Thymus (tissue), 11 donors: ENCODE measurements at regions not wholly inside any gene's neighbourhood (a gene's known extent, or its start where the extent isn't known, plus 50 kb on each side); places are given as distances from the start of the nearest gene placed in this dataset.
A peak's percentile ranks its signal among the peaks of the same experiment; 100 is the strongest.

ENCODE experiments used
- DNase-seq, 9 donors: peaks; one replicate each; pipeline ENCODE4 v3.0.0-alpha.2; 2013; ENCODE audit warnings: low spot score in 9 of 9, low read depth in 6 of 9, missing footprints in 1 of 9
- H3K27ac ChIP-seq, 2 donors: one replicate each; pipeline ENCODE4 v1.5.1; 2013; ENCODE audit warnings: control low read depth in 1 of 2, low read depth in 1 of 2, low read length in 1 of 2, mild to moderate bottlenecking in 1 of 2, moderate library complexity in 1 of 2
- H3K27me3 ChIP-seq, 2 donors: one replicate each; pipeline ENCODE4 v1.5.1; 2013; ENCODE audit warnings: low read length in 1 of 2; ENCODE audit not compliant: control insufficient read depth in 2 of 2, insufficient read depth in 1 of 2
- H3K36me3 ChIP-seq, 2 donors: one replicate each; pipeline ENCODE4 v1.5.1; 2013; ENCODE audit warnings: low read length in 1 of 2, mild to moderate bottlenecking in 1 of 2, moderate library complexity in 1 of 2; ENCODE audit not compliant: control insufficient read depth in 2 of 2, insufficient read depth in 2 of 2
- H3K4me1 ChIP-seq, 2 donors: one replicate each; pipeline ENCODE4 v1.5.1; 2013; ENCODE audit warnings: low read length in 2 of 2; ENCODE audit not compliant: control insufficient read depth in 2 of 2, insufficient read depth in 2 of 2
- H3K4me3 ChIP-seq, 2 donors: one replicate each; pipeline ENCODE4 v1.5.1; 2013; ENCODE audit warnings: low read length in 2 of 2, control low read depth in 1 of 2, mild to moderate bottlenecking in 1 of 2
- H3K9me3 ChIP-seq, 2 donors: one replicate each; pipeline ENCODE4 v1.5.1; 2013; ENCODE audit warnings: low read length in 1 of 2, mild to moderate bottlenecking in 1 of 2; ENCODE audit not compliant: control insufficient read depth in 2 of 2, insufficient read depth in 1 of 2
- WGBS: extraction: QIAGEN DNeasy Blood & Tissue Kit; methylation state at CpG from one replicate; pipeline ENCODE4 v1.1.7; 2013; 5-methylcytosine and 5-hydroxymethylcytosine counted together
- donor health status: healthy.

- no peak overlapping the region for H3K4me3 ChIP-seq
- no peaks in the 10 kb centered on the region for H3K36me3 ChIP-seq
- peaks cover 6 to 10% of the 10 kb centered on the region in 2 donors for H3K4me1 ChIP-seq
- H3K9me3 ChIP-seq = peaks cover 2 to 10% of the 10 kb centered on the region in 2 donors
- no peak overlapping the region for H3K27ac ChIP-seq
- no peaks in the 10 kb centered on the region for H3K27me3 ChIP-seq
- 98% methylated on average over 7 of the region's 7 CpGs for WGBS
- DNase-seq = no peak
Measured at GRCh38 chr12:116476227-116476822, 82.9 kb upstream of the MAP1LC3B2 start.

- H3K9me3 ChIP-seq = peaks cover 2 to 10% of the 10 kb centered on the region in 2 donors
- H3K27ac ChIP-seq = no peak overlapping the region
- no peak overlapping the region for H3K4me3 ChIP-seq
- peaks cover 6 to 10% of the 10 kb centered on the region in 2 donors for H3K4me1 ChIP-seq
- no peaks in the 10 kb centered on the region for H3K27me3 ChIP-seq
- H3K36me3 ChIP-seq = no peaks in the 10 kb centered on the region
- 90% methylated on average over 6 of the region's 6 CpGs for WGBS
- DNase-seq = no peak
Measured at GRCh38 chr12:116478243-116478773, 80.9 kb upstream of the MAP1LC3B2 start.

- Histone ChIP-seq H3K4me3 (no peak overlapping the region), H3K36me3 (no peaks in the 10 kb centered on the region), H3K27me3 (no peaks in the 10 kb centered on the region), H3K9me3 (peaks cover 2 to 10% of the 10 kb centered on the region in 2 donors), H3K27ac (peak overlapping the region; percentile 21 to 38), H3K4me1 (peaks cover 6 to 10% of the 10 kb centered on the region in 2 donors)
- 84% methylated on average over 3 of the region's 3 CpGs for WGBS
- peak in 8 of 9 donors; percentile 18 to 83 (median 50) for DNase-seq
Measured at GRCh38 chr12:116480210-116480810, 78.9 kb upstream of the MAP1LC3B2 start.

GRCh38 chr12:116481726-116482125 is 77.5 kb upstream of the MAP1LC3B2 start:
- Histone ChIP-seq H3K27me3 (no peaks in the 10 kb centered on the region), H3K4me1 (peaks cover 6 to 10% of the 10 kb centered on the region in 2 donors), H3K4me3 (no peak overlapping the region), H3K9me3 (peaks cover 0 to 6% of the 10 kb centered on the region in 2 donors), H3K36me3 (no peaks in the 10 kb centered on the region), H3K27ac (no peak overlapping the region)
- DNase-seq = no peak
- 94% methylated on average over 9 of the region's 9 CpGs for WGBS

GRCh38 chr12:116482179-116482578 is 77.0 kb upstream of the MAP1LC3B2 start:
- peaks cover 6 to 10% of the 10 kb centered on the region in 2 donors for H3K4me1 ChIP-seq
- no peak overlapping the region for H3K4me3 ChIP-seq
- no peak overlapping the region for H3K27ac ChIP-seq
- H3K27me3 ChIP-seq = no peaks in the 10 kb centered on the region
- H3K9me3 ChIP-seq = peaks cover 0 to 3% of the 10 kb centered on the region in 2 donors
- DNase-seq = no peak
- 95% methylated on average over 20 of the region's 20 CpGs for WGBS
- H3K36me3 ChIP-seq = no peaks in the 10 kb centered on the region

GRCh38 chr12:116482859-116483258 is 76.3 kb upstream of the MAP1LC3B2 start:
- DNase-seq = no peak
- no peak overlapping the region for H3K27ac ChIP-seq
- no peak overlapping the region for H3K4me3 ChIP-seq
- no peaks in the 10 kb centered on the region for H3K36me3 ChIP-seq
- 97% methylated on average over 6 of the region's 6 CpGs for WGBS
- no peaks in the 10 kb centered on the region for H3K27me3 ChIP-seq
- peaks cover 0 to 4% of the 10 kb centered on the region in 2 donors for H3K9me3 ChIP-seq
- H3K4me1 ChIP-seq = peaks cover 6 to 10% of the 10 kb centered on the region in 2 donors

- H3K9me3 ChIP-seq = peaks cover 0 to 5% of the 10 kb centered on the region in 2 donors
- H3K4me1 ChIP-seq = peaks cover 6 to 10% of the 10 kb centered on the region in 2 donors
- WGBS = 95% methylated on average over 19 of the region's 19 CpGs
- no peaks in the 10 kb centered on the region for H3K27me3 ChIP-seq
- H3K36me3 ChIP-seq = no peaks in the 10 kb centered on the region
- H3K4me3 ChIP-seq = no peak overlapping the region
- DNase-seq = no peak
- H3K27ac ChIP-seq = no peak overlapping the region
Measured at GRCh38 chr12:116483959-116484750, 75.0 kb upstream of the MAP1LC3B2 start.

GRCh38 chr12:116484807-116485206 is 74.4 kb upstream of the MAP1LC3B2 start:
- WGBS = 86% methylated on average over 5 of the region's 5 CpGs
- H3K36me3 ChIP-seq = no peaks in the 10 kb centered on the region
- H3K27ac ChIP-seq = no peak overlapping the region
- no peak for DNase-seq
- peaks cover 0 to 5% of the 10 kb centered on the region in 2 donors for H3K9me3 ChIP-seq
- H3K4me1 ChIP-seq = peaks cover 6 to 10% of the 10 kb centered on the region in 2 donors
- no peak overlapping the region for H3K4me3 ChIP-seq
- no peaks in the 10 kb centered on the region for H3K27me3 ChIP-seq

- DNase-seq = no peak
- H3K27ac ChIP-seq = no peak overlapping the region
- H3K36me3 ChIP-seq = no peaks in the 10 kb centered on the region
- WGBS = 74% methylated on average over 3 of the region's 3 CpGs
- no peak overlapping the region for H3K4me3 ChIP-seq
- no peaks in the 10 kb centered on the region for H3K27me3 ChIP-seq
- peaks cover 0 to 5% of the 10 kb centered on the region in 2 donors for H3K9me3 ChIP-seq
- H3K4me1 ChIP-seq = peaks cover 0 to 3% of the 10 kb centered on the region in 2 donors
Measured at GRCh38 chr12:116489116-116489515, 70.1 kb upstream of the MAP1LC3B2 start.
